Heart left ventricle (tissue), 16 donors: ENCODE measurements at regions not wholly inside any gene's neighbourhood (a gene's known extent, or its start where the extent isn't known, plus 50 kb on each side); places are given as distances from the start of the nearest gene placed in this dataset.
"Not testable (repeated sequence)": the region's sequence is repeated elsewhere in the genome, so short reads cannot be mapped to it uniquely, and the experiment has no call there.

Experiments
- ATAC-seq, 4 donors: fragments of 200-7000 bp; cut with Tn5 transposase; one replicate each; pipeline ENCODE4 v1.9.1; 2020 to 2022; ENCODE audit warnings: moderate library complexity in 4 of 4, mild to moderate bottlenecking in 3 of 4, moderate number of reproducible peaks in 1 of 4
- DNase-seq, 5 donors: peaks; one replicate each; pipeline ENCODE4 v3.0.0-alpha.2; 2020
- H3K27ac ChIP-seq, 12 donors: fragments of 200-600 bp; sonication (generic) in 4 of 12; one replicate each; pipeline versions ENCODE4 v1.5.0 to v1.8.0; 2016 to 2022; ENCODE audit warnings: mild to moderate bottlenecking in 2 of 12
- H3K27me3 ChIP-seq, 9 donors: fragments of 200-600 bp; sonication (generic) in 2 of 9; one replicate each; pipeline versions ENCODE4 v1.5.1 to v1.8.0; 2016 to 2022; ENCODE audit warnings: mild to moderate bottlenecking in 3 of 9
- H3K36me3 ChIP-seq, 9 donors: fragments of 200-600 bp; sonication (generic) in 2 of 9; one replicate each; pipeline versions ENCODE4 v1.5.0 to v1.8.0; 2018 to 2022; ENCODE audit warnings: mild to moderate bottlenecking in 2 of 9
- H3K4me1 ChIP-seq, 12 donors: fragments of 200-600 bp; sonication (generic) in 4 of 12; one replicate each; pipeline versions ENCODE4 v1.5.0 to v1.8.0; 2016 to 2022; ENCODE audit warnings: mild to moderate bottlenecking in 3 of 12
- H3K4me3 ChIP-seq, 12 donors: fragments of 200-600 bp; sonication (generic) in 4 of 12; one replicate each; pipeline versions ENCODE4 v1.5.0 to v1.8.0; 2017 to 2022; ENCODE audit warnings: mild to moderate bottlenecking in 9 of 12, moderate library complexity in 4 of 12
- H3K9me3 ChIP-seq, 12 donors: fragments of 200-600 bp; sonication (generic) in 4 of 12; one replicate each; pipeline versions ENCODE4 v1.5.0 to v1.8.0; 2016 to 2022; ENCODE audit warnings: mild to moderate bottlenecking in 1 of 12
- CTCF ChIP-seq, 12 donors: fragments of 200-600 bp; sonication (generic) in 4 of 12; IDR thresholded peaks; one replicate each; pipeline versions ENCODE4 v1.5.0 to v1.8.0; 2018 to 2022; ENCODE audit warnings: antibody characterized with exemption in 12 of 12, mild to moderate bottlenecking in 5 of 12
- POLR2A ChIP-seq, 2 donors: fragments of 450-650 bp; IDR thresholded peaks; one replicate each; pipeline ENCODE4 v1.6.1; 2017; ENCODE audit warnings: antibody characterized with exemption in 2 of 2, mild to moderate bottlenecking in 2 of 2, moderate library complexity in 2 of 2
- WGBS, 4 donors: extraction: QIAGEN DNeasy Blood & Tissue Kit in 2 of 4; methylation state at CpG; one replicate each; pipeline versions ENCODE4 v1.1.5 to v1.1.7; 2013 to 2018; 5-methylcytosine and 5-hydroxymethylcytosine counted together
- intact Hi-C, 10 donors: fragments of 100-400 bp; cut with DNase I; formaldehyde crosslinking; loops; one replicate each; pipeline versions ENCODE4 v1.11.1 to v1.14.2; 2022
- donor health status: ischemic (EF 13 %, LVEDD 7.1; RV severe dilation, severe dysfunction).
- donor health status: healthy with polysubstance abuse.
- donor health status: DM: no; HTN: yes; CAD: no.
- donor health status: DM: no; HTN: no; CAD: no.
- donor health status: ischemic (EF 25% LVEDD 6.9; RV normal size, moderate dysfunction).
- donor health status: ischemic (EF 25% LVEDD 5.7; RV mildly dilated, moderate dysfunction).
- donor health status: healthy.
- donor health status: DM: yes; HTN: yes; CAD: no.
- donor health status: ischemic (EF 35%, LVEDD 5.7; RV mildly dilated, moderate dysfunction).
- donor health status: nonischemic (EF 11% LVEDD 7.7; RV severe dilation, severe dysfunction).
- donor health status: DM: yes; HTN: yes; CAD: no.
- donor health status: PGD.
- donor health status: ischemic (EF 29% LVEDD 5.4; RV normal size, mild dysfunction).
- donor health status: nonischemic (EF 23%, LVEDD 6.1; RV moderate dilation, normal function).

- ATAC-seq (no peak), DNase-seq (no peak)
- Histone ChIP-seq H3K27ac (no peak overlapping the region), H3K27me3 (peaks cover 0 to 8% (median 0%) of the 10 kb centered on the region in 9 donors), H3K9me3 (no peaks in the 10 kb centered on the region), H3K36me3 (no peaks in the 10 kb centered on the region), H3K4me1 (no peaks in the 10 kb centered on the region), H3K4me3 (no peak overlapping the region)
- TF ChIP-seq CTCF (IDR thresholded peaks at IDR 0.05), result no peak
- no peak for TF ChIP-seq POLR2A (IDR thresholded peaks at IDR 0.05)
- intact Hi-C loops, result no loop called here
- WGBS, 4 donors, result 60 to 73% (median 68%) methylated on average over 1 of the region's 1 CpG
Observed at GRCh38 chr6:109902870-109903269, 75.2 kb upstream of the GPR6 start.

- TF ChIP-seq CTCF (IDR thresholded peaks at IDR 0.05) (no peak), POLR2A (IDR thresholded peaks at IDR 0.05) (no peak)
- Histone ChIP-seq H3K36me3 (no peaks in the 10 kb centered on the region), H3K4me1 (no peaks in the 10 kb centered on the region), H3K27me3 (no peaks in the 10 kb centered on the region), H3K9me3 (no peaks in the 10 kb centered on the region), H3K4me3 (no peak overlapping the region), H3K27ac (no peak overlapping the region)
- intact Hi-C loops, result no loop called here
- DNase-seq (no peak), ATAC-seq (no peak)
- WGBS, 4 donors, result 32 to 44% (median 39%) methylated on average over 1 of the region's 1 CpG
Observed at GRCh38 chr6:109910571-109910970, 67.5 kb upstream of the GPR6 start.

GRCh38 chr6:109912118-109912517 lies 66.0 kb upstream of the GPR6 start:
- DNase-seq (no peak), ATAC-seq (no peak)
- no peaks in the 10 kb centered on the region for H3K36me3 ChIP-seq
- intact Hi-C loops, result no loop called here
- no peaks in the 10 kb centered on the region for H3K4me1 ChIP-seq
- H3K4me3 ChIP-seq, result no peak overlapping the region
- no peaks in the 10 kb centered on the region for H3K9me3 ChIP-seq
- no peak overlapping the region for H3K27ac ChIP-seq
- no peaks in the 10 kb centered on the region for H3K27me3 ChIP-seq
- TF ChIP-seq CTCF (IDR thresholded peaks at IDR 0.05) (no peak), POLR2A (IDR thresholded peaks at IDR 0.05) (no peak)
- WGBS, 4 donors, result 34 to 46% (median 39%) methylated on average over 3 of the region's 3 CpGs

GRCh38 chr6:109912952-109913351 lies 65.2 kb upstream of the GPR6 start:
- no peaks in the 10 kb centered on the region for H3K4me1 ChIP-seq
- intact Hi-C loops, result no loop called here
- ATAC-seq (no peak), DNase-seq (no peak)
- H3K27ac ChIP-seq, result no peak overlapping the region
- WGBS, 4 donors, result 76 to 89% (median 84%) methylated on average over 3 of the region's 3 CpGs
- no peak overlapping the region for H3K4me3 ChIP-seq
- H3K36me3 ChIP-seq, result no peaks in the 10 kb centered on the region
- no peaks in the 10 kb centered on the region for H3K27me3 ChIP-seq
- H3K9me3 ChIP-seq, result no peaks in the 10 kb centered on the region
- TF ChIP-seq CTCF (IDR thresholded peaks at IDR 0.05) (no peak), POLR2A (IDR thresholded peaks at IDR 0.05) (no peak)

- H3K27ac ChIP-seq, intact Hi-C loops, H3K4me3 ChIP-seq, H3K4me1 ChIP-seq, H3K36me3 ChIP-seq, H3K9me3 ChIP-seq, ATAC-seq, H3K27me3 ChIP-seq, DNase-seq: not testable (repeated sequence)
- 86 to 100% (median 95%) methylated on average over 1 of the region's 1 CpG for WGBS, 4 donors
Observed at GRCh38 chr6:109915748-109916147, 62.4 kb upstream of the GPR6 start.
